Liver (tissue), 8 donors: ENCODE measurements at regions not wholly inside any gene's neighbourhood (a gene's known extent, or its start where the extent isn't known, plus 50 kb on each side); places are given as distances from the start of the nearest gene placed in this dataset.

Experiments
- DNase-seq: peaks from one replicate; pipeline ENCODE4 v3.0.0-alpha.2; 2017; ENCODE audit warnings: low spot score
- H3K27ac ChIP-seq, 2 donors: one replicate each; pipeline ENCODE4 v1.7.0; 2013; ENCODE audit warnings: inconsistent platforms in 2 of 2, low read length in 2 of 2, control low read depth in 1 of 2, low read depth in 1 of 2, mild to moderate bottlenecking in 1 of 2
- H3K27me3 ChIP-seq, 4 donors: one replicate each; pipeline versions ENCODE4 v1.6.1 to v1.7.0; 2013; ENCODE audit warnings: low read length in 3 of 4, inconsistent platforms in 1 of 4, mild to moderate bottlenecking in 1 of 4, moderate library complexity in 1 of 4; ENCODE audit not compliant: control insufficient read depth in 4 of 4, insufficient read depth in 4 of 4
- H3K36me3 ChIP-seq, 4 donors: one replicate each; pipeline versions ENCODE4 v1.6.1 to v1.7.0; 2013; ENCODE audit warnings: low read length in 3 of 4, mild to moderate bottlenecking in 3 of 4, low read depth in 1 of 4, moderate library complexity in 1 of 4; ENCODE audit not compliant: control insufficient read depth in 4 of 4, insufficient read depth in 3 of 4
- H3K4me1 ChIP-seq, 4 donors: one replicate each; pipeline versions ENCODE4 v1.6.1 to v1.7.0; 2013; ENCODE audit warnings: low read length in 3 of 4, mild to moderate bottlenecking in 3 of 4, moderate library complexity in 1 of 4; ENCODE audit not compliant: control insufficient read depth in 4 of 4, insufficient read depth in 4 of 4
- H3K4me3 ChIP-seq, 3 donors: one replicate each; pipeline versions ENCODE4 v1.6.1 to v1.7.0; 2013; ENCODE audit warnings: low read length in 3 of 3, control low read depth in 1 of 3, low read depth in 1 of 3, mild to moderate bottlenecking in 1 of 3
- H3K9ac ChIP-seq, 2 donors: one replicate each; pipeline ENCODE4 v1.7.0; 2013; ENCODE audit warnings: low read length in 2 of 2, mild to moderate bottlenecking in 2 of 2, moderate library complexity in 2 of 2, control low read depth in 1 of 2, low read depth in 1 of 2
- H3K9me3 ChIP-seq, 4 donors: one replicate each; pipeline versions ENCODE4 v1.6.1 to v1.7.0; 2013; ENCODE audit warnings: low read length in 3 of 4; ENCODE audit not compliant: control insufficient read depth in 4 of 4
- ATF3 ChIP-seq: IDR thresholded peaks from 2 replicates; pipeline ENCODE4 v1.6.1; 2016; ENCODE audit warnings: antibody characterized with exemption
- EGR1 ChIP-seq, 2 donors: IDR thresholded peaks; 2 replicates each; pipeline ENCODE4 v1.6.1; 2016 to 2018; ENCODE audit warnings: antibody characterized with exemption in 2 of 2, low read depth in 2 of 2
- FOXA1 ChIP-seq: IDR thresholded peaks from 2 replicates; pipeline ENCODE4 v1.6.1; 2016; ENCODE audit warnings: antibody characterized with exemption
- FOXA2 ChIP-seq: IDR thresholded peaks from 2 replicates; pipeline ENCODE4 v1.6.1; 2016; ENCODE audit warnings: antibody characterized with exemption
- HNF4A ChIP-seq, 2 donors: conservative IDR thresholded peaks; 2 replicates each; pipeline ENCODE4 v1.6.1; 2016; ENCODE audit warnings: antibody characterized with exemption in 2 of 2, mild to moderate bottlenecking in 2 of 2
- JUND ChIP-seq, 2 donors: IDR thresholded peaks; 2 replicates each; pipeline ENCODE4 v1.6.1; 2016; ENCODE audit warnings: antibody characterized with exemption in 2 of 2
- NR2F2 ChIP-seq: IDR thresholded peaks from 2 replicates; pipeline ENCODE4 v1.6.1; 2016; ENCODE audit warnings: antibody characterized with exemption
- RXRA ChIP-seq, 2 donors: IDR thresholded peaks; 2 replicates each; pipeline ENCODE4 v1.6.1; 2017 to 2018; ENCODE audit warnings: antibody characterized with exemption in 2 of 2, mild to moderate bottlenecking in 1 of 2
- SP1 ChIP-seq: IDR thresholded peaks from 2 replicates; pipeline ENCODE4 v1.6.1; 2018; ENCODE audit warnings: antibody characterized with exemption, mild to moderate bottlenecking
- TAF1 ChIP-seq: conservative IDR thresholded peaks from 2 replicates; pipeline ENCODE4 v1.6.1; 2016; ENCODE audit warnings: antibody characterized with exemption, mild to moderate bottlenecking
- YY1 ChIP-seq: IDR thresholded peaks from 2 replicates; pipeline ENCODE4 v1.6.1; 2016; ENCODE audit warnings: antibody characterized with exemption, mild to moderate bottlenecking
- ZBTB33 ChIP-seq: IDR thresholded peaks from 2 replicates; pipeline ENCODE4 v1.6.1; 2016; ENCODE audit warnings: antibody characterized with exemption
- WGBS: extraction: QIAGEN DNeasy Blood & Tissue Kit; methylation state at CpG from one replicate; pipeline ENCODE4 v1.1.7; 2013; 5-methylcytosine and 5-hydroxymethylcytosine counted together
- TF ChIP-seq, protein P1 (sequence below): fragments of 150-350 bp; IDR thresholded peaks from 2 replicates; pipeline ENCODE4 v1.5.1; 2017; ENCODE audit warnings: improper control_type of control experiment, low read depth, low read length; ENCODE audit not compliant: missing input control
- TF ChIP-seq, protein P2 (sequence below): IDR thresholded peaks from 2 replicates; pipeline ENCODE4 v1.6.1; 2016; ENCODE audit warnings: antibody characterized with exemption, mild to moderate bottlenecking
- TF ChIP-seq, protein P3 (sequence below): IDR thresholded peaks from 2 replicates; pipeline ENCODE4 v1.6.1; 2016; ENCODE audit warnings: antibody characterized with exemption
- donor health status: healthy.
- donor health status: healthy.
- donor health status: healthy.
- donor health status: healthy.
- donor health status: healthy.

DNA sequence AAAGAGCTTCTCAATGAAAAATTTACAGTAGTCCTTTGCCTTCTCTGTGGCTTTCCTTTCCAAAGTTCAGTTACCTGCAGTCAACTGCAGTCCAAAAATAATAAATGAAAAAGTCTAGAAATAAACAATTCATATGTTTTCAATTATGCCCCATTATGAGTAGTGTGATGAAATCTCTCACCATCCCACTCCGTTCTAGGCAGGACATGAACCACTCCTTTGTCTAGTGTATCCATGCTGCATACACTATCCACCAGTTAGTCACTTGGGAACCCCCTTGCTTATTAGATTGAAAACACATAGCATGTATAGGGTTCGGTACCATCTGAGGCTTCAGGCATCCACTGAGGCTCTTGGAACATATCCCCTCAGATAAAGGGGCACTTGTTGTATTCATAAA lies 80.6 kb upstream of the EYA4 start:
- no peak for DNase-seq
- 83% methylated on average over 2 of the region's 2 CpGs for WGBS
- no peak overlapping the region for H3K27ac ChIP-seq
- H3K36me3 ChIP-seq: no peaks in the 10 kb centered on the region
- H3K27me3 ChIP-seq: peaks cover 0 to 6% (median 2%) of the 10 kb centered on the region in 4 donors
- TF ChIP-seq, protein P1, sequence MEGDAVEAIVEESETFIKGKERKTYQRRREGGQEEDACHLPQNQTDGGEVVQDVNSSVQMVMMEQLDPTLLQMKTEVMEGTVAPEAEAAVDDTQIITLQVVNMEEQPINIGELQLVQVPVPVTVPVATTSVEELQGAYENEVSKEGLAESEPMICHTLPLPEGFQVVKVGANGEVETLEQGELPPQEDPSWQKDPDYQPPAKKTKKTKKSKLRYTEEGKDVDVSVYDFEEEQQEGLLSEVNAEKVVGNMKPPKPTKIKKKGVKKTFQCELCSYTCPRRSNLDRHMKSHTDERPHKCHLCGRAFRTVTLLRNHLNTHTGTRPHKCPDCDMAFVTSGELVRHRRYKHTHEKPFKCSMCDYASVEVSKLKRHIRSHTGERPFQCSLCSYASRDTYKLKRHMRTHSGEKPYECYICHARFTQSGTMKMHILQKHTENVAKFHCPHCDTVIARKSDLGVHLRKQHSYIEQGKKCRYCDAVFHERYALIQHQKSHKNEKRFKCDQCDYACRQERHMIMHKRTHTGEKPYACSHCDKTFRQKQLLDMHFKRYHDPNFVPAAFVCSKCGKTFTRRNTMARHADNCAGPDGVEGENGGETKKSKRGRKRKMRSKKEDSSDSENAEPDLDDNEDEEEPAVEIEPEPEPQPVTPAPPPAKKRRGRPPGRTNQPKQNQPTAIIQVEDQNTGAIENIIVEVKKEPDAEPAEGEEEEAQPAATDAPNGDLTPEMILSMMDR: no peak
- TF ChIP-seq SP1 (no peak), EGR1 (IDR thresholded peaks at IDR 0.05; ENCODE audit: low read depth in 2 of 2) (no peak), FOXA1 (no peak), ZBTB33 (no peak), TAF1 (no peak), JUND (IDR thresholded peaks at IDR 0.05) (no peak), ATF3 (no peak), HNF4A (conservative IDR thresholded peaks at IDR 0.05) (no peak), FOXA2 (no peak)
- TF ChIP-seq, protein P2, sequence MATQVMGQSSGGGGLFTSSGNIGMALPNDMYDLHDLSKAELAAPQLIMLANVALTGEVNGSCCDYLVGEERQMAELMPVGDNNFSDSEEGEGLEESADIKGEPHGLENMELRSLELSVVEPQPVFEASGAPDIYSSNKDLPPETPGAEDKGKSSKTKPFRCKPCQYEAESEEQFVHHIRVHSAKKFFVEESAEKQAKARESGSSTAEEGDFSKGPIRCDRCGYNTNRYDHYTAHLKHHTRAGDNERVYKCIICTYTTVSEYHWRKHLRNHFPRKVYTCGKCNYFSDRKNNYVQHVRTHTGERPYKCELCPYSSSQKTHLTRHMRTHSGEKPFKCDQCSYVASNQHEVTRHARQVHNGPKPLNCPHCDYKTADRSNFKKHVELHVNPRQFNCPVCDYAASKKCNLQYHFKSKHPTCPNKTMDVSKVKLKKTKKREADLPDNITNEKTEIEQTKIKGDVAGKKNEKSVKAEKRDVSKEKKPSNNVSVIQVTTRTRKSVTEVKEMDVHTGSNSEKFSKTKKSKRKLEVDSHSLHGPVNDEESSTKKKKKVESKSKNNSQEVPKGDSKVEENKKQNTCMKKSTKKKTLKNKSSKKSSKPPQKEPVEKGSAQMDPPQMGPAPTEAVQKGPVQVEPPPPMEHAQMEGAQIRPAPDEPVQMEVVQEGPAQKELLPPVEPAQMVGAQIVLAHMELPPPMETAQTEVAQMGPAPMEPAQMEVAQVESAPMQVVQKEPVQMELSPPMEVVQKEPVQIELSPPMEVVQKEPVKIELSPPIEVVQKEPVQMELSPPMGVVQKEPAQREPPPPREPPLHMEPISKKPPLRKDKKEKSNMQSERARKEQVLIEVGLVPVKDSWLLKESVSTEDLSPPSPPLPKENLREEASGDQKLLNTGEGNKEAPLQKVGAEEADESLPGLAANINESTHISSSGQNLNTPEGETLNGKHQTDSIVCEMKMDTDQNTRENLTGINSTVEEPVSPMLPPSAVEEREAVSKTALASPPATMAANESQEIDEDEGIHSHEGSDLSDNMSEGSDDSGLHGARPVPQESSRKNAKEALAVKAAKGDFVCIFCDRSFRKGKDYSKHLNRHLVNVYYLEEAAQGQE: no peak
- TF ChIP-seq, protein P3, sequence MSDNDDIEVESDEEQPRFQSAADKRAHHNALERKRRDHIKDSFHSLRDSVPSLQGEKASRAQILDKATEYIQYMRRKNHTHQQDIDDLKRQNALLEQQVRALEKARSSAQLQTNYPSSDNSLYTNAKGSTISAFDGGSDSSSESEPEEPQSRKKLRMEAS: no peak
- H3K9ac ChIP-seq: no peak overlapping the region
- H3K4me1 ChIP-seq: no peaks in the 10 kb centered on the region
- no peaks in the 10 kb centered on the region for H3K9me3 ChIP-seq
- H3K4me3 ChIP-seq: no peak overlapping the region

GRCh38 chr6:133165235-133165634 lies 75.9 kb upstream of the EYA4 start:
- Histone ChIP-seq H3K4me3 (no peak overlapping the region), H3K4me1 (no peaks in the 10 kb centered on the region), H3K9ac (no peak overlapping the region), H3K27me3 (peaks cover 0 to 6% (median 2%) of the 10 kb centered on the region in 4 donors), H3K27ac (no peak overlapping the region), H3K9me3 (no peaks in the 10 kb centered on the region), H3K36me3 (no peaks in the 10 kb centered on the region)
- no peak for DNase-seq
- TF ChIP-seq SP1 (no peak), NR2F2 (no peak), YY1 (no peak), EGR1 (IDR thresholded peaks at IDR 0.05; ENCODE audit: low read depth in 2 of 2) (no peak), RXRA (IDR thresholded peaks at IDR 0.05) (no peak)
- TF ChIP-seq, protein P1: no peak
